ENCODE measurements at regions not wholly inside any gene's neighbourhood (a gene's known extent, or its start where the extent isn't known, plus 50 kb on each side); places are given as distances from the start of the nearest gene placed in this dataset.

GRCh38 chr10:109149666-109150350, 773.5 kb downstream of the XPNPEP1 start:
- CTCF ChIA-PET: interaction anchor here (0.6 kb wide), 1 partner anchor 479 kb away, joined by 3 read pairs; no protein-coding TSS in a partner anchor
- no peak overlapping the region for H3K4me3 Mint-ChIP-seq (ENCODE audit: unreplicated experiment)
- TF ChIP-seq, protein P1, sequence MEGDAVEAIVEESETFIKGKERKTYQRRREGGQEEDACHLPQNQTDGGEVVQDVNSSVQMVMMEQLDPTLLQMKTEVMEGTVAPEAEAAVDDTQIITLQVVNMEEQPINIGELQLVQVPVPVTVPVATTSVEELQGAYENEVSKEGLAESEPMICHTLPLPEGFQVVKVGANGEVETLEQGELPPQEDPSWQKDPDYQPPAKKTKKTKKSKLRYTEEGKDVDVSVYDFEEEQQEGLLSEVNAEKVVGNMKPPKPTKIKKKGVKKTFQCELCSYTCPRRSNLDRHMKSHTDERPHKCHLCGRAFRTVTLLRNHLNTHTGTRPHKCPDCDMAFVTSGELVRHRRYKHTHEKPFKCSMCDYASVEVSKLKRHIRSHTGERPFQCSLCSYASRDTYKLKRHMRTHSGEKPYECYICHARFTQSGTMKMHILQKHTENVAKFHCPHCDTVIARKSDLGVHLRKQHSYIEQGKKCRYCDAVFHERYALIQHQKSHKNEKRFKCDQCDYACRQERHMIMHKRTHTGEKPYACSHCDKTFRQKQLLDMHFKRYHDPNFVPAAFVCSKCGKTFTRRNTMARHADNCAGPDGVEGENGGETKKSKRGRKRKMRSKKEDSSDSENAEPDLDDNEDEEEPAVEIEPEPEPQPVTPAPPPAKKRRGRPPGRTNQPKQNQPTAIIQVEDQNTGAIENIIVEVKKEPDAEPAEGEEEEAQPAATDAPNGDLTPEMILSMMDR (IDR thresholded peaks at IDR 0.05; ENCODE audit: unreplicated experiment): no peak
- H3K36me3 Mint-ChIP-seq (ENCODE audit: insufficient read depth, unreplicated experiment): no peaks in the 10 kb centered on the region
- H3K4me1 Mint-ChIP-seq (ENCODE audit: insufficient read depth, unreplicated experiment): no peaks in the 10 kb centered on the region
- no peak for DNase-seq (ENCODE audit: unreplicated experiment)
- no peaks in the 10 kb centered on the region for H3K27me3 Mint-ChIP-seq (ENCODE audit: insufficient read depth, unreplicated experiment)
- H3K9me3 Mint-ChIP-seq (ENCODE audit: unreplicated experiment): peaks cover 6% of the 10 kb centered on the region
- no peak overlapping the region for H3K27ac Mint-ChIP-seq (ENCODE audit: low read depth, unreplicated experiment)
- POLR2A ChIA-PET: no interaction called here
- no TSS peak for BruUV-seq (replicated peaks)
- intact Hi-C loops (cut with micrococcal nuclease): no loop called here

DNA sequence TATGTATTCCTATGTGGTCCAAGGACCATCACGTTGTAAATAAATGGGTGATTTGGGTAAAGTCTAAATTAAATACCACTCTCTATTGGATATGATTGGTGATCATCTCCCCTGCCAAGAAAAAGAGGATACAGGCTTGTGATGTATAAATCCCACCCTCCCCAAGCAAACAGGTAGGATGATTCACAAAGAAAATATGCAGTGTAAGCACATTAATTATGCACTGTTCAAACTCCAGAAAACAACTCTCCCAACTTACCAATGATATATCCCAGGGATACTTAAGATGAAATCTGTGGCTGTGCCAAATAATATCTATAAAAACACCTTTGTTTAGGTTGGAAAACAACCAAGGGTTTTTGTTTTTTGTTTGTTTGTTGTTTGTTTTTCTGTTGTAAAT, 795.9 kb downstream of the XPNPEP1 start:
- intact Hi-C loops (cut with micrococcal nuclease): no loop called here
- Mint-ChIP-seq H3K9me3 (ENCODE audit: unreplicated experiment) (no peaks in the 10 kb centered on the region), H3K27ac (ENCODE audit: low read depth, unreplicated experiment) (no peak overlapping the region), H3K4me1 (ENCODE audit: insufficient read depth, unreplicated experiment) (no peaks in the 10 kb centered on the region), H3K36me3 (ENCODE audit: insufficient read depth, unreplicated experiment) (no peaks in the 10 kb centered on the region), H3K27me3 (ENCODE audit: insufficient read depth, unreplicated experiment) (no peaks in the 10 kb centered on the region), H3K4me3 (ENCODE audit: unreplicated experiment) (no peak overlapping the region)
- no TSS peak for BruUV-seq (replicated peaks)
- CTCF ChIA-PET: interaction anchor here (0.5 to 1.2 kb wide), 4 partner anchors 33 to 1725 kb away, joined by 3 to 4 read pairs (median 3); no protein-coding TSS in a partner anchor
- POLR2A ChIA-PET: interaction anchor here (0.6 kb wide), 2 partner anchors 330 to 912 kb away, joined by 3 to 4 read pairs; no protein-coding TSS in a partner anchor
- DNase-seq (ENCODE audit: unreplicated experiment): no peak
- TF ChIP-seq, protein P1 (IDR thresholded peaks at IDR 0.05; ENCODE audit: unreplicated experiment): no peak

GRCh38 chr10:109126541-109126940, 796.8 kb downstream of the XPNPEP1 start:
- Mint-ChIP-seq H3K36me3 (ENCODE audit: insufficient read depth, unreplicated experiment) (no peaks in the 10 kb centered on the region), H3K27ac (ENCODE audit: low read depth, unreplicated experiment) (no peak overlapping the region), H3K4me1 (ENCODE audit: insufficient read depth, unreplicated experiment) (no peaks in the 10 kb centered on the region), H3K9me3 (ENCODE audit: unreplicated experiment) (peaks cover 4% of the 10 kb centered on the region), H3K27me3 (ENCODE audit: insufficient read depth, unreplicated experiment) (no peaks in the 10 kb centered on the region), H3K4me3 (ENCODE audit: unreplicated experiment) (no peak overlapping the region)
- intact Hi-C loops (cut with micrococcal nuclease): no loop called here
- TF ChIP-seq, protein P1 (IDR thresholded peaks at IDR 0.05; ENCODE audit: unreplicated experiment): no peak
- BruUV-seq (replicated peaks): no TSS peak
- ChIA-PET CTCF (interaction anchor here (0.7 to 1.2 kb wide), 3 partner anchors 315 to 1313 kb away, joined by 3 read pairs; no protein-coding TSS in a partner anchor), POLR2A (interaction anchor here (1.1 kb wide), 1 partner anchor 12 kb away, joined by 3 read pairs; no protein-coding TSS in a partner anchor)
- no peak for DNase-seq (ENCODE audit: unreplicated experiment)

GRCh38 chr10:109126016-109126415, 797.3 kb downstream of the XPNPEP1 start:
- ChIA-PET CTCF (interaction anchor here (0.6 to 0.9 kb wide), 2 partner anchors 17 to 1715 kb away, joined by 3 to 4 read pairs; no protein-coding TSS in a partner anchor), POLR2A (interaction anchor here (1.1 kb wide), 1 partner anchor 13 kb away, joined by 3 read pairs; no protein-coding TSS in a partner anchor)
- BruUV-seq (replicated peaks): no TSS peak
- Mint-ChIP-seq H3K36me3 (ENCODE audit: insufficient read depth, unreplicated experiment) (no peaks in the 10 kb centered on the region), H3K9me3 (ENCODE audit: unreplicated experiment) (peaks cover 6% of the 10 kb centered on the region), H3K27ac (ENCODE audit: low read depth, unreplicated experiment) (no peak overlapping the region), H3K27me3 (ENCODE audit: insufficient read depth, unreplicated experiment) (no peaks in the 10 kb centered on the region), H3K4me1 (ENCODE audit: insufficient read depth, unreplicated experiment) (no peaks in the 10 kb centered on the region), H3K4me3 (ENCODE audit: unreplicated experiment) (no peak overlapping the region)
- intact Hi-C loops (cut with micrococcal nuclease): no loop called here
- TF ChIP-seq, protein P1 (IDR thresholded peaks at IDR 0.05; ENCODE audit: unreplicated experiment): peak; percentile 22
- DNase-seq (ENCODE audit: unreplicated experiment): no peak

All from MCF 10A (cell line).